GM23248 (cell line): ENCODE measurements at regions not wholly inside any gene's neighbourhood (a gene's known extent, or its start where the extent isn't known, plus 50 kb on each side); places are given as distances from the start of the nearest gene placed in this dataset.

Experiments used
- DNase-seq: peaks from one replicate; pipeline ENCODE4 v3.0.0-alpha.2; 2015
- H2AFZ ChIP-seq: fragments of 200-600 bp; sonication (generic); 2 replicates; pipeline ENCODE4 v1.6.1; 2016; ENCODE audit warnings: antibody characterized with exemption
- H3F3A ChIP-seq: fragments of 200-600 bp; sonication (generic); 2 replicates; pipeline ENCODE4 v1.6.1; 2016; ENCODE audit warnings: mild to moderate bottlenecking, antibody characterized with exemption, mixed run types; ENCODE audit not compliant: insufficient read depth
- H3K27ac ChIP-seq: fragments of 200-600 bp; sonication (generic); 2 replicates; pipeline ENCODE4 v1.5.1; 2016; ENCODE audit warnings: mild to moderate bottlenecking
- H3K27me3 ChIP-seq: fragments of 200-600 bp; sonication (generic); replicated peaks from 2 replicates; pipeline ENCODE4 v1.6.1; 2016; ENCODE audit warnings: mild to moderate bottlenecking; ENCODE audit not compliant: insufficient read depth
- H3K36me3 ChIP-seq: fragments of 200-600 bp; sonication (generic); 2 replicates; pipeline ENCODE4 v1.6.1; 2016; ENCODE audit warnings: low read depth, mild to moderate bottlenecking
- H3K4me1 ChIP-seq: fragments of 200-600 bp; sonication (generic); 2 replicates; pipeline ENCODE4 v1.6.1; 2016; ENCODE audit warnings: mild to moderate bottlenecking; ENCODE audit not compliant: insufficient read depth
- H3K4me2 ChIP-seq: fragments of 200-600 bp; sonication (generic); one replicate; pipeline ENCODE4 v1.6.1; 2016; ENCODE audit warnings: mild to moderate bottlenecking; ENCODE audit not compliant: unreplicated experiment
- H3K4me3 ChIP-seq: fragments of 200-600 bp; sonication (generic); 2 replicates; pipeline ENCODE4 v1.5.1; 2016; ENCODE audit warnings: mild to moderate bottlenecking
- H3K79me2 ChIP-seq: fragments of 200-600 bp; sonication (generic); 2 replicates; pipeline ENCODE4 v1.6.1; 2016; ENCODE audit warnings: mild to moderate bottlenecking; ENCODE audit not compliant: insufficient read depth
- H3K9ac ChIP-seq: fragments of 200-600 bp; sonication (generic); 2 replicates; pipeline ENCODE4 v1.6.1; 2016; ENCODE audit warnings: mild to moderate bottlenecking
- H3K9me2 ChIP-seq: fragments of 200-600 bp; sonication (generic); 2 replicates; pipeline ENCODE4 v1.6.1; 2016; ENCODE audit warnings: mixed run types, mild to moderate bottlenecking, moderate library complexity; ENCODE audit not compliant: insufficient read depth
- H3K9me3 ChIP-seq: fragments of 200-600 bp; sonication (generic); one replicate; pipeline ENCODE4 v1.6.1; 2017; ENCODE audit warnings: low read depth
- H4K20me1 ChIP-seq: fragments of 200-600 bp; sonication (generic); 2 replicates; pipeline ENCODE4 v1.6.0; 2016; ENCODE audit not compliant: insufficient read depth
- EZH2 ChIP-seq: fragments of 200-600 bp; sonication (generic); IDR thresholded peaks from 2 replicates; pipeline ENCODE4 v1.6.1; 2018; ENCODE audit warnings: antibody characterized with exemption, mild to moderate bottlenecking; ENCODE audit not compliant: insufficient read depth, poor library complexity, severe bottlenecking
- EZH2phosphoT487 ChIP-seq: fragments of 200-600 bp; sonication (generic); IDR thresholded peaks from 2 replicates; pipeline ENCODE4 v1.6.1; 2018; ENCODE audit warnings: antibody characterized with exemption, moderate library complexity, mild to moderate bottlenecking, low read depth; ENCODE audit not compliant: insufficient read depth
- WGBS, 2 experiments: methylation state at CpG; one replicate each; pipeline ENCODE4 v1.1.6; 2015 to 2017; ENCODE audit warnings: low lambda C conversion rate in 2 of 2, low coverage in 1 of 2; ENCODE audit errors: missing lambda C conversion rate in 2 of 2; 5-methylcytosine and 5-hydroxymethylcytosine counted together
- in situ Hi-C: fragments of 300-500 bp; cut with MboI; formaldehyde crosslinking; loops from 2 replicates; pipeline ENCODE4 v1.15.0; 2020

- Histone ChIP-seq H3K9me2 (no peaks in the 10 kb centered on the region), H3K27ac (no peak overlapping the region), H3K9ac (no peak overlapping the region), H3K9me3 (no peaks in the 10 kb centered on the region), H3F3A (peaks cover 8% of the 10 kb centered on the region), H3K4me3 (no peak overlapping the region), H3K4me1 (peaks cover 3% of the 10 kb centered on the region; the same call in 1 of the 2 replicates), H3K27me3 (no peaks in the 10 kb centered on the region), H3K79me2 (no peaks in the 10 kb centered on the region), H3K4me2 (no peak overlapping the region), H4K20me1 (no peaks in the 10 kb centered on the region), H3K36me3 (no peaks in the 10 kb centered on the region), H2AFZ (no peak overlapping the region)
- DNase-seq = no peak
- in situ Hi-C loops = no loop called here
- TF ChIP-seq EZH2phosphoT487 (no peak), EZH2 (no peak)
- 93 to 95% methylated on average over 2 of the region's 2 CpGs for WGBS, 2 experiments
These were observed 62.0 kb upstream of the CD83 start for GRCh38 chr6:14055541-14055940.

DNA sequence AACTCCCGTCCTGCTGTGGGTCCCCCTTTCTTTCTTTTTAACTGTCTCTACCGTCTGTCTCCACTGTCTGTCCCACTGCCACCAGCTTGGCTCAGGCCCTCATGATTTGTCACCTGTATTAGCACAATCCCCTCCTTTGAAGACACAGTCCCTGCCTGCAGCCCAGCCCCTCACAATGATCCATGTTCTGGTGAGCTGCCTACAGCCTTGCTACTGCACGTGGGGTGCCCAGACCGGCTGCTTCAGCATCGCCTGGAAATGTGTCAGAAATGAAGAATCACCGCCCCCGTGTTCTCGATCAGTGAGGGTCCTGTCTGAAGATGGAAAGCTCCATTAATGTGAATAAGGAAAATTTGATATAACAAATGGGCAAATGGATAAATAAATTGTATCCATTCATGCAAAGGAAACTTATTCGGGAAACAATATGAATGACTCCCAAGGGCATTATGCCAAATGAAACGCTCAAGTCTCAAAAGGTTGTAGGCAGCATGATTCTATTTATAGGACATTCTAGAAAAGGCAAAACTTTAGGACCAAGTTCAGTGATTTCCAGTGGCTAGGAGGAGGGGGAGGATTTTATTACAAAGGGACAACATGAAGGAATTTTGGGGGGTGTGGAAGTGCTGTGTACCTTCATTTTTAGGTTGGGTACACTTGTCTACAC, 59.4 kb upstream of the CD83 start:
- no peak overlapping the region for H3K9ac ChIP-seq
- 77 to 78% methylated on average over 10 of the region's 10 CpGs for WGBS, 2 experiments
- no peaks in the 10 kb centered on the region for H4K20me1 ChIP-seq
- TF ChIP-seq EZH2phosphoT487 (no peak), EZH2 (no peak)
- H3F3A ChIP-seq = peaks cover 8% of the 10 kb centered on the region
- no peaks in the 10 kb centered on the region for H3K9me2 ChIP-seq
- no peak overlapping the region for H3K4me3 ChIP-seq
- no peaks in the 10 kb centered on the region for H3K79me2 ChIP-seq
- no peak overlapping the region for H3K4me2 ChIP-seq
- no peaks in the 10 kb centered on the region for H3K36me3 ChIP-seq
- in situ Hi-C loops = no loop called here
- no peaks in the 10 kb centered on the region for H3K9me3 ChIP-seq
- peaks cover 3% of the 10 kb centered on the region; the same call in 1 of the 2 replicates for H3K27me3 ChIP-seq
- H3K4me1 ChIP-seq = peaks cover 3% of the 10 kb centered on the region; the same call in 1 of the 2 replicates
- no peak overlapping the region for H3K27ac ChIP-seq
- H2AFZ ChIP-seq = no peak overlapping the region
- DNase-seq = no peak

GRCh38 chr6:14058735-14059134, 58.8 kb upstream of the CD83 start:
- peaks cover 3% of the 10 kb centered on the region; the same call in 1 of the 2 replicates for H3K4me1 ChIP-seq
- no peak overlapping the region for H3K4me3 ChIP-seq
- no peaks in the 10 kb centered on the region for H3K9me3 ChIP-seq
- no peak overlapping the region for H3K4me2 ChIP-seq
- WGBS, 2 experiments = 46 to 56% methylated on average over 3 of the region's 3 CpGs
- DNase-seq = peak; percentile 40
- no peaks in the 10 kb centered on the region for H3K36me3 ChIP-seq
- in situ Hi-C loops = no loop called here
- no peaks in the 10 kb centered on the region for H3K9me2 ChIP-seq
- peaks cover 3% of the 10 kb centered on the region; the same call in 1 of the 2 replicates for H3K27me3 ChIP-seq
- H3K9ac ChIP-seq = no peak overlapping the region
- no peak overlapping the region for H3K27ac ChIP-seq
- H3F3A ChIP-seq = peaks cover 5% of the 10 kb centered on the region
- H4K20me1 ChIP-seq = no peaks in the 10 kb centered on the region
- H3K79me2 ChIP-seq = no peaks in the 10 kb centered on the region
- TF ChIP-seq EZH2phosphoT487 (no peak), EZH2 (no peak)
- H2AFZ ChIP-seq = no peak overlapping the region

DNA sequence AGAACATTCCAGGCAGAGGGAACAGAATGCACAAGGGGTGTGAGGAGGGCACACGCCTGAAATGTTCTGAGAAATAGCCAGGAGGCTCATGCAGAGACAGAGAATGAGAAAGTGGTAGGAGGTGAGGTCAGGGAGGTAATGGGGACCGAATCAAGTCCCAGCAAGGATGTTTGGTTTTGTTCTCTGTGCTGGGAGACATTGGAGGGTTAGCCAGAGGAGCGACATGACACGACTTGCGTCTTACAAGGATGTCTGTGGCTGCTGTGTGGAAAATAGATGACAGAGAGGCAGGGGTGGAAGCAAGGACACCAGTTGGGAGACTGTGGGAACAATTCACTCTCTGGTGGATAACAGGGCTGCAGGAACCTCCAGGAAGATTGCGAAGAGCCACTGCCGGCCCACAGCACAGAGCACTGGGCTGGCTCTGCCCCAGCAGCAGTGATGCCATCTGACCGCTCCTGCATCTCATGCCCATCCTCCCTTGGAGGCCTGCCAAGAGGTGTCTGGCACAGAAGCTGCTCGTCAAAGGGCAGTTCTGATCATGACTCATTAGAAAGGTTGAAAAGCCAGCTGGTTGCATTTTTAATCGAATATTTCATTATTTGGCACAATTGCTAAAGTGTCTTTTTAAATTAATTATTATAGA, 57.7 kb upstream of the CD83 start:
- no peaks in the 10 kb centered on the region for H4K20me1 ChIP-seq
- no peaks in the 10 kb centered on the region for H3K9me2 ChIP-seq
- H3F3A ChIP-seq = no peaks in the 10 kb centered on the region
- H3K4me1 ChIP-seq = no peaks in the 10 kb centered on the region
- no peak overlapping the region for H3K4me2 ChIP-seq
- 61 to 62% methylated on average over 10 of the region's 10 CpGs for WGBS, 2 experiments
- no peak overlapping the region for H3K9ac ChIP-seq
- H2AFZ ChIP-seq = no peak overlapping the region
- H3K4me3 ChIP-seq = no peak overlapping the region
- no peaks in the 10 kb centered on the region for H3K36me3 ChIP-seq
- H3K9me3 ChIP-seq = no peaks in the 10 kb centered on the region
- no peaks in the 10 kb centered on the region for H3K79me2 ChIP-seq
- H3K27me3 ChIP-seq = peaks cover 3% of the 10 kb centered on the region; the same call in 1 of the 2 replicates
- no peak for DNase-seq
- in situ Hi-C loops = loop anchor here (5.0 kb wide), 1 partner anchor 158 kb away; no protein-coding TSS in a partner anchor
- TF ChIP-seq EZH2 (no peak), EZH2phosphoT487 (no peak)
- no peak overlapping the region for H3K27ac ChIP-seq
